C4-2B (cell line): ENCODE measurements at regions not wholly inside any gene's neighbourhood (a gene's known extent, or its start where the extent isn't known, plus 50 kb on each side); places are given as distances from the start of the nearest gene placed in this dataset.
A peak's percentile ranks its signal among the peaks of the same experiment; 100 is the strongest.
"Not testable (repeated sequence)": the region's sequence is repeated elsewhere in the genome, so short reads cannot be mapped to it uniquely, and the experiment has no call there.

ENCODE experiments used
- H3K27ac ChIP-seq: fragments of 450-650 bp; 2 replicates; pipeline ENCODE4 v1.5.1; 2017
- CTCF ChIP-seq: fragments of 450-650 bp; conservative IDR thresholded peaks from 2 replicates; pipeline ENCODE4 v1.5.1; 2017; ENCODE audit warnings: mild to moderate bottlenecking
- ZFX ChIP-seq: fragments of 450-650 bp; IDR thresholded peaks from 2 replicates; pipeline ENCODE4 v1.6.1; 2017

DNA sequence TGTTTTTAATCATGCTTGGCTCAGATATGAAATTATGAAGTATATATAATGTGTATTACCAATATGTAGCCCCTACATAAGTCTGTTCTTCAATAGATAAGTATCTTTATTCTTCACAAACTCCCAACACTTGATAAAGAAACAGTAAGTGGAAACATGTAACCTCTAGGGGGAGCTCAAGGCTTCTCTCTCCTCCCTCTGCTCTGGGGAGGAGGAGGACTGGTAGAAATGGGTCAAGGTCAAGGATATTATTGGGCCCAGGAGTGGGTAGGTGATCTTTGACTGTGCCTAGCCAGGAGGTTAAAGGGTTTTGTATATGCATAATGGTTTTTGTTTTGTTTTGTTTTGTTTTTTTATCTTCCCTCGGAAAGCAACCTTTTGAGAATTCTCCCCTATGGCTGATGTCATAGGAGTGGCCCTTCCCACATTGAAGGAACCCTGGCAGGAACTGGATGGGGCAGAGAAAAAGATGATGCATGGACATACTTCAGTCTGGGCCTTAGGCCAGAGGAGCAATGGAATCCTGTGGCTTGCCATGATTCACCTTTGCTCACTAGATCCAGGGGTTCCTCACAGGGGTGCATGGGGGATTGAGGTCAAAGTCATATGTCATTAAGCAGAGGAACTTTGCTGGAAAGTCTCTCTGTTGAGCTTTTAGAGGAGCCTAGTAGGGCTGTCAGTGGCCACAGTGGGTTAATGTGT lies 460.3 kb downstream of the MID1IP1 start:
- TF ChIP-seq ZFX (no peak), CTCF (peak; percentile 72)
- no peak overlapping the region for H3K27ac ChIP-seq

- H3K27ac ChIP-seq, result no peak overlapping the region
- TF ChIP-seq ZFX (no peak), CTCF (no peak)
Observed at GRCh38 chrX:39262641-39263040, 461.4 kb downstream of the MID1IP1 start.

DNA sequence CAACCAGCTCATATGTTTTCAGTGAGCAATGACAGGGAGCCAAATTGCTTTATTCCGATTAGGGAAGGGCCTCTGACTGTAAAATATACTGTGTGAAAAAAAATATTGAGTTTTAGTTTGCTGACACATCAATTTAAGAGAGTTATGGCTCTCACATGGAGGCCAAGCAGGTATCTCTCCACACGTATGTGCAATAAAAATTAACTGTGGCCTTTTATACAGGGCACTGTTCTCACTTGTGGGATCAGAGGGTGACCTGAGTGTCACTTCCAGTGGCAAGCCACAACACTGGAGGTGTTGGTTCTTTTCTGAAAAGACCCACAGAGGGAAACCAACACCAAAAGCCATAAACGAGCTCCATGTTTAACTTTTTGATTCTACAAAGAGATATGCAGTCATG lies 462.8 kb downstream of the MID1IP1 start:
- TF ChIP-seq ZFX, result no peak
- no peak for TF ChIP-seq CTCF
- no peak overlapping the region for H3K27ac ChIP-seq

DNA sequence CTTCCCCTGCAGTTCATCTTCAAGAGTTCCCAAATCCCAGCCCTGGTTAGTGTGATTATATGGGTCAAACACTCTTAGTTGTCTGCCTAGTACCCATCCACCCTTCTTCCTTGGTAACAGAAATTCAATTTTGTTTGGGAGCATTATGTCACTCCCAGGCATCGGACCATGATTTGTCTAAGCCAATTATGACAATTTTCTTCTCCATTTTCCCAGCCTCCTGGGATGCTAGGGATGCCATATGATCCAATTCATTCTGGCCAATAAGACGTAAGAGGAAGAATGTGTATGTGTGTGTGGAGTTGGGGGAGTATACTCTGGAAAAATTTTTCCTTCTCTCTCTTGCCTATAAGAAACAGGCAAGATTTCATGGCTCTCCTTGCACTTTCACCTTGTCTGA lies 465.9 kb downstream of the MID1IP1 start:
- no peak for TF ChIP-seq CTCF
- no peak for TF ChIP-seq ZFX
- no peak overlapping the region for H3K27ac ChIP-seq

GRCh38 chrX:39268207-39268606 lies 466.9 kb downstream of the MID1IP1 start:
- H3K27ac ChIP-seq, result no peak overlapping the region
- TF ChIP-seq CTCF (no peak), ZFX (no peak)

DNA sequence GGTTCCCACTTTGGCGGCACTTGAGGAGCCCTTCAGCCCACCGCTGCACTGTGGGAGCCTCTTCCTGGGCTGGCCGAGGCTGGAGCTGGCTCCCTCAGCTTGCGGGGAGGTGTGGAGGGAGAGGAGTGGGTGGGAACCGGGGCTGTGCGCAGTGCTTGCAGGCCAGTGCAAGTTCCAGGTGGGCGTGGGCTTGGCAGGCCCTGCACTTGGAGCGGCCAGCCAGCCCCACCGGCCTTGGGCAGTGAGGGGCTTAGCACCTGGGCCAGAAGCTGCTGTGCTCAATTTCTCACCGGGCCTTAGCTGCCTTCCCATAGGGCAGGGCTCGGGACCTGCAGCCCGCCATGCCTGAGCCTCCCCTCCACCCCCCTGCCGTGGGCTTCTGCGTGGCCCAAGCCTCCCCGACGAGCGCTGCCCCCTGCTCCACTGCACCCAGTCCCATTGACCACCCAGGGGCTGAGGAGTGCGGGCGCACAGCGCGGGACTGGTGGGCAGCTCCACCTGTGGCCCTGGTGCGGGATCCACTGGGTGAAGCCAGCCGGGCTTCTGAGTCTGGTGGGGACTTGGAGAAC lies 474.3 kb downstream of the MID1IP1 start:
- H3K27ac ChIP-seq, result no peak overlapping the region
- no peak for TF ChIP-seq ZFX
- TF ChIP-seq CTCF, result no peak

DNA sequence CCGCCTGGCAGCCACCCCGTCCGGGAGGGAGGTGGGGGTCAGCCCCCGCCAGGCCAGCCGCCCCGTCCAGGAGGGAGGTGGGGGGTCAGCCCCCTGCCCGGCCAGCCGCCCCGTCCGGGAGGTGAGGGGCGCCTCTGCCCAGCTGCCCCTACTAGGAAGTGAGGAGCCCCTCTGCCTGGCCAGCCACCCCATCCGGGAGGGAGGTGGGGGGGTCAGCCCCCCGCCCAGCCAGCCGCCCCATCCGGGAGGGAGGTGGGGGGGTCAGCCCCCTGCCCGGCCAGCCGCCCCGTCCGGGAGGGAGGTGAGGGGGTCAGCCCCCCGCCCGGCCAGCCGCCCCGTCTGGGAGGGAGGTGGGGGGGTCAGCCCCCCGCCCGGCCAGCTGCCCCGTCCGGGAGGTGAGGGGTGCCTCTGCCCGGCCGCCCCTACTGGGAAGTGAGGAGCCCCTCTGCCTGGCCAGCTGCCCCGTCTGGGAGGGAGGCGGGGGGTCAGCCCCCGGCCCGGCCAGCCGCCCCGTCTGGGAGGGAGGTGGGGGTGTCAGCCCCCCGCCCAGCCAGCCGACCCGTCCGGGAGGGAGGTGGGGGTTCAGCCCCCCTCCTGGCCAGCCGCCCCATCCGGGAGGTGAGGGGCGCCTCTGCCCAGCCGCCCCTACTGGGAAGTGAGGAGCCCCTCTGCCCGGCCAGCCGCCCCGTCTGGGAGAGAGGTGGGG lies 476.6 kb downstream of the MID1IP1 start:
- not testable (repeated sequence) for H3K27ac ChIP-seq
